HG02970 (cell line): ENCODE measurements at regions not wholly inside any gene's neighbourhood (a gene's known extent, or its start where the extent isn't known, plus 50 kb on each side); places are given as distances from the start of the nearest gene placed in this dataset.
"Not testable (repeated sequence)": the region's sequence is repeated elsewhere in the genome, so short reads cannot be mapped to it uniquely, and the experiment has no call there.

Experiments used
- ATAC-seq: cut with Tn5 transposase; IDR thresholded peaks from one replicate; pipeline ENCODE4 v1.9.1; 2021; ENCODE audit warnings: mild to moderate bottlenecking, moderate library complexity, moderate number of reproducible peaks; ENCODE audit not compliant: unreplicated experiment, low FRiP score

DNA sequence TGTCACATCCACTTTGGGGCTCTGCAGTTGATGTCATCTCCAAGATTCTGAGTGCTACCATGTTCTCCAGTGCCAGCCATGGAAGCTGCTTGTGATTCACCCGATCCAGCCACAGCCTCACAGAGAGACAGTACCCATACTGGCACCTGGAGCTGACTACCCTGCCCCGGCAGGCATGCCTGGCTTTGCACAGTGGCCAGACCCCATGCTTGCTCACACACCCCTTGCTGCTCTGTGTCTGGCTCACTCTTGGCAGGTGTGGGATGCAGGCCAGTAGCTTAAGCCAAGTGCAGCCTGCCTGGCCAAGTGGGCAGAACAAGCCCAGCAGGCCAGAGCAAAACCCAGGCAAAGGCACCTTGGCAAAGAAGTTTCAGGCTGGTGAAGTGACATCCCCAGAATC is 828.4 kb upstream of the VRK2 start:
- ATAC-seq: no peak

GRCh38 chr2:57229706-57230105 is 816.9 kb upstream of the VRK2 start:
- ATAC-seq: not testable (repeated sequence)

DNA sequence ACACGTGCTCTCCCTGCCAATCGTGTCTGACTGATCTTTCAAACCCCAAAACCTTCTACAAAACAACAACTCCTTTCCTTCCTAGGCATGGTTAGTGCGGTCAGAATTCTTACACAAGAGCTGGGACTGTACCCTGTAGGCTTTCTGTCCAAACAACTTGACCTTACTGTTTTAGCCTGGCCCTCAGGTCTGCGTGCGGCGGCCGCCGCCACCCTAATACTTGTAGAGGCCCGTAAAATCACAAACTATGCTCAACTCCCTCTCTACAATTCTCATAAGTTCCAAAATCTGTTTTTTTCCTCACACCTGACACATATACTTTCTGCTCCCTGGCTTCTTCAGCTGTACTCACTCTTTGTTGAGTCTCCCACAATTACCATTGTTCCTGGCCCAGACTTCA is 814.3 kb upstream of the VRK2 start:
- ATAC-seq: not testable (repeated sequence)

GRCh38 chr2:57251495-57251894 is 795.1 kb upstream of the VRK2 start:
- not testable (repeated sequence) for ATAC-seq

DNA sequence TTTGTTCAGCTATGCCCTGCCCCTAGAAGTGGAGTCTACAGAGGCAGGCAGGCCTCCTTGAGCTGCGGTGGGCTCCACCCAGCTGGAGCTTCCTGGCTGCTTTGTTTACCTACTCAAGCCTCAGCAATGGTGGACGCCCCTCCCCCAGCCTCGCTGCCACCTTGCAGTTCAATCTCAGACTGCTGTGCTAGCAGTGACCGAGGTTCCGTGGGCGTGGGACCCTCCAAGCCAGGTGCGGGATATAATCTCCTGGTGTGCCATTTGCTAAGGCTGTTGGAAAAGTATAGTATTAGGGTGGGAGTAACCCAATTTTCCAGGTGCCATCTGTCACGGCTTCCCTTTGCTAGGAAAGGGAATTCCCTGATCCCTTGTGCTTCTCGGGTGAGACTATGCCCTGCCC is 770.2 kb upstream of the VRK2 start:
- ATAC-seq: not testable (repeated sequence)

DNA sequence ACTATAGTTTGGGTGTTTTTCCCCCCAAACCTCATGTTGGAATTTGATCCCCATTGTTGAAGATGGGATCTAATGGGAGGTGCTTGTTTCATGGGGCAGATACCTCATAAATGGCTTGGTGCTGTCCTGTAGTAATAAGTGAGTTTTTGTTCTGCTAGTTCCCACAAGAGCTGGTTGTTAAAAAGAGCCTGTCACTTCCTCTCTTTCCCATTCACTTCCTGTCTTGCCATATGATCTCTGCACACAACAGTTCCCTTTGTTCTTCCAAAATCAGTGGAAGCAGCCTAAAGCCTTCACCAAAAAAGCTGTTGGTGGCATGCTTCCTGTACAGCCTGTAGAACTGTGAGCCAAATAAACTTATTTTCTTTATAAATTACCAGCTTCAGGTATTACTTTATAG is 768.2 kb upstream of the VRK2 start:
- no peak for ATAC-seq

DNA sequence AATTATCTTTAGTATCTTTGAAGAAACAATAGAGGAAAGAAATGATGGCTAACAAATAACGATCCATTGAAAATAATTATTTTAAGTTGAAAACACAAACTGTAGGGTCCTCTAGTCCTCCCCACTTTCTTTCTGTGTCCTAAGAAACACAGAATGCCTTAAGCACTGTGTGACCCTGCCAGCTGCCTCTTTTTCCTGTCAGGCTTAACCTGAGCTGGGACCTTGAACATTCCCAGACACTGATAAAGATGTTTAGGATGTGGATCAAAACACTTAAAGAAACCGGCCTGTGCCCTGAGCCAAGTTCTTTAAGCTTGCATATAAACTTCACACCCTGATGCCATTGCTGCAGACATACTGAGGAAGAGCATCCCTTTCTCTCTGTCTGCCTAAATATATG is 755.4 kb upstream of the VRK2 start:
- no peak for ATAC-seq

DNA sequence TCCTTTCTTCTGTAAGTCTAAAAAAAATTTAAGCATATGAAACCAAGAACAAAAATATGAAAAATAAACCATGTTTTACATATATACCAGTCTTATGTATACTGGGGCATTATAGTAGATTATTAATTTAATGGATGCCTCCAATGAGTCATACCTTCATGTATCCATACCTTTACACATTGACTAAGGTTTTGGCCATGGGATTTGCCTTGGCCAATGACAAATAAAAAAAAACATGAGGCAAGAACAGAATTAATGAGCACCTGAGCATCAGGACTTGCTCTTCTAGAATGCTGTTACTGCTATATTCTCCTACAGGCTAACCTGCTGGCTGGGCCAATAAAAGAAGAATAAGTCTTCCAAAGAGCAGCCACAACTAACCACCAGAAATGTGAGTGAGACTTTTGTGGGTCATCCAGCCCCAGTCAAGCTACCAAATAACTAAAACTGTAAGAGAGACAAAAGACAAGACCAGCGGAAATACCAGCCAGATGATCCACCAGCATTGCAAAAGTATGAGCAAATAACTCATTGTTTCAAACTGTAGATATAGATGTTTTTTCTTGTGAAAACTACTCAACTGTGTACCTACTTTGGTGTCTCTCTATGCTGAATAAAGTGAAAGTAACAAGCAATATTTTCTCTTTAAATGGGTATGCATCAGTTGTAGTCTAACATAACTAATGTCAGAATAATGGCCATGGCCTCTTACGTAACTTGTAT is 749.6 kb upstream of the VRK2 start:
- no peak for ATAC-seq

DNA sequence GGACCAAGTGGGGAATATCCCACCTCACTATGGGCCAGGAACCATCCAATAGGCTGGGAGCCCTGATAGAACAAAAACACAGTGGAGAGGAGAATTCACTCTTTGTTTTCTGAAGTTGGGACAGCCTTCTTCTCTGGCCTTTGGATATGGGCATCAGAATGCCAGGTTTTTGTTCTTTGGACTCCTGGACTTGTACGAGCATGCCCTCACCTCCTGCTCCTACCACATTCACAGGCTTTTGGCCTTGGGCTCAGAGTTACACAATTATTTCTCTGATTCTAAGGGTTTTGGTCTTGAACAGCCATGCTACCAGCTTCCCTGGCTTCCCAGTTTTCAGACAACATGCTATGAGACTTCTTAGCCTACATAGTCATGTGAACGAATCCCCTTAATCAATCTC is 732.9 kb upstream of the VRK2 start:
- ATAC-seq: no peak

GRCh38 chr2:57314682-57315081 is 731.9 kb upstream of the VRK2 start:
- ATAC-seq: no peak

DNA sequence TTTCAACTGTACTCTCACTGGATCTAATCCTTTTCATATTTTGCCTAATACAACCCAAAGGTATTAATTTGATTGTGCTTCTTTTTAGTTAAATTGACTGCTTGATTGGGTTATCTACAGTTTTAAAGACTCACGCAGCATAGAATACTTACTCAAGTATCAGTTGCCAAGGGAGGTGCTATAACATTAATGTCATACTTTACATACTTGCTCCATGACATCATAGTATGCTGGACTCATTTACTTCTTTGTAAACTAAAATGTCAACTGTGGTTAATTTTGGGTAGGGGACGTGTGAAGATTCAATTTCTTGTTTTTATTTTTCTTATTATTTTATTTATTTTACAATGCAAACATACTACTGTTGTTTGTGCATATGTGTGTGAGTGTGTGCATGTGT is 716.2 kb upstream of the VRK2 start:
- no peak for ATAC-seq

- no peak for ATAC-seq
These were observed 713.4 kb upstream of the VRK2 start for GRCh38 chr2:57333221-57333620.

DNA sequence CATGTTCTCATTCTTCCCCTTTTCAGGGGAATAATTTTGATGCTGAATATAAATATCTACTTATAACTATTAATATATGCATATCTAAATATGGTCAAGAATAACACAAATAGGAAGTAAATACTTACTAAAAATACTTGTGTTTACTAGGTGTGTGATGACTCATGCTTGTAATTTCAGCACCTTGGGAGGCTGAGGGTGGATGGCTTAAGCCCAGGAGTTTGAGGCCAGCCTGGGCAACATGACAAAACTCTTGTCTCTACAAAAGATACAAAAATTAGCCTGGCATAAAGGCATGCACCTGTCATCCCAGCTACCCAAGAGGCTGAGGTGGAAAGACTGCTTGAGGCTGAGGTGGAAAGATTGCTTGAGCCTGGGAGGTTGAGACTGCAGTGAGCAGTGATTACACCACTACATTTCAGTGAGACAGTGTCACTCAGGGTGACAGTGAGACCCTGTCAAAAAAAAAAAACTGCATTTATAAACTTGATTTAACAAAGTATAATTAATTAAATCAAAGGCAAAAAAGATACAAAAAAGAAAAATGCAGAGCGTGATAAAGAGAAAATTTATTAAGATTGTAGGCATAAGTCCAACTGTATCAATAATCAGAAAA is 703.1 kb upstream of the VRK2 start:
- ATAC-seq: no peak

DNA sequence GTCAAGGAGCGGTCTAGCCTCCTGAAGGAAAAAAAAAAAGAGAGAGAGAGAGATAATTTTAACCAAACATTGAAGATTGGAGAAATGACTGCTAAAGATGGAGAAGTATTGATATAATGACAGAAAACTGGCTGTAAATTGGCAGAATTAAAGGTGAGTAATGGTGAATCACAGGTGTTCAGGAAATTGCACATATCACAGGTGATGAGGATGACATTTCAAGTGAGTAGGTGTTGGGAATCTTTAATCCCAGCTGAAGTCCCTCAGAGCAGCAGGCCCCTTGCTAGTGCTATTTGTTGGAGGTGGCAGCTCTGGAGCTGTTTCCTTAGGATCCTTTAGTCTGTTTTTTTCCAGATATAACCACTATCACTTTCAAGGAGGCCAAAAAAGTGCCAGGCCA is 678.4 kb upstream of the VRK2 start:
- ATAC-seq: no peak

DNA sequence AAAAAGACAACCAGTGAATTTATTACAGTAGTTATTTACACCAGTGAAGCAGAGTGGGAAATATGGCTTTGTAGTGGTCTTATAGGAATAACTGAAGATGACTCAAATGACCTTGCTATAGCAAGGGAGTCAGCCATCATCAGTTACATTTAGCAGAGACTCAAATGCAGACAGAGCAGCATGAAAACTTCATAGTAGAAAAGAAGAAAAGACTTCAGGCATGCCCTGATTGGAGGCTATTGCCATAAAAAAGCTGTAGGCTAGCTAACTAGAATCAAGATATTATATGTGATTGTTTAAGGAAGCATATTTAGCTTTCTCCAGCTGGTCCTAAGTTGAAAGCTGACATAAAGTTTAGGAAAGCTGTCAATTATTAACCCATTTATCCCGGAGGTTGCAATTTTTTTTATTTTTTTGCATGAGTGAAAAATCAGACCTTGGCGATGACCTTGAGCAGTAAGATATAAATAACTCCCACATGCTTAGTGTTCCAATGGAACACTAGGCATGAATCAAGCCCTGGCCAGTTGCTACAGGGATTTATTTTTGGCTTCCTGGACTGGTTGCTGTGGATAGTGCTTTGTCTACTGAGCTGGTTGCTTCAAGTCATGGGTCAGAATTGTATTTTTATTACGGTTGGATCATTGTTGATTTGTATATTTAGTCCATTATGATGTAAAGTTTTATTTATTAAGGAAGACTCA is 675.6 kb upstream of the VRK2 start:
- ATAC-seq: no peak

GRCh38 chr2:57372237-57372984 is 674.2 kb upstream of the VRK2 start:
- ATAC-seq: no peak

GRCh38 chr2:57373530-57373929 is 673.1 kb upstream of the VRK2 start:
- ATAC-seq: no peak

GRCh38 chr2:57376985-57377384 is 669.6 kb upstream of the VRK2 start:
- ATAC-seq: no peak

GRCh38 chr2:57386305-57386704 is 660.3 kb upstream of the VRK2 start:
- no peak for ATAC-seq

DNA sequence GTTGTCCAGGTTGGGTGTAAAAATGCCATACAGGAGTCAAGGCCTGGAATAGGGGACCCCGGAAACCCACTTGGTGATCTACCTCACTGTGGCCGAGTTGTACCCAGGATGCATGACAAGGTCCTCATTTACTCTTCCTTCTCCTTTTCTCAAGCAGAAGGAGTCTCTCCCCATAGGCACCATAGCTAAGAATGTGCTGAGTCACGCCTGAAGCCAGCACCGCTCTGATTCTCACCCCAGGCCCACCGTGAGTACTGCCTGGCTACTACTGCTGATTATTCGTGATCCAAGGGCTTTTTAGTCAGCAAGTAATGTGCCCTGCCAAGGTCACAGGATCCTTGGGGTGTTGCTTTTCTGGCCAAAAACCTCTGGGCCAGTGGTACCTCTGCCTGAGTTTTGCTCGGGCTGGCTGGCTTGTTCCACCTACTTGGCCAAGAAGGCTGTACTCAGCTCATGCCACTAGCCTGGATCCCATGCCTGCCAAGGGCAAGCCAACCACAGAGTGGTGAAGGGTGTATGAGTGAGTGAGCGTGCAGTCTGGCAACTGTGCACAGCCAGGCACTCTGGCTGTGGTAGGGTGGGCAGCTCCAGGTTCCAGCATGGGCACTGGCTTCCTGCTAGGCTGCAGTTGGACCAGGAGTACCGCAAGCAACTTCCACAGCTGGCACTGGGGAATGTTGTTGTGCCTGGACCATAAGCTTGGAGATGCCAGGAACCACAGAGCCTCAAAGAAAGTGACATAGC is 650.1 kb upstream of the VRK2 start:
- no peak for ATAC-seq
